ENCODE measurements at regions not wholly inside any gene's neighbourhood (a gene's known extent, or its start where the extent isn't known, plus 50 kb on each side); places are given as distances from the start of the nearest gene placed in this dataset.

GRCh38 chr4:133439830-133440229 lies 290.7 kb downstream of the PCDH10 start:
- in situ Hi-C loops (cut with MboI; ENCODE audit: low sequenced_read_pairs): no loop called here
- dilution Hi-C loops (cut with HindIII; ENCODE audit: low sequenced_read_pairs, unreplicated experiment): no loop called here

More at GRCh38 chr4:133439830-133440229, 290.7 kb downstream of the PCDH10 start:
- Histone ChIP-seq H2BK15ac (ENCODE audit: low read depth, low read length) (no peak overlapping the region), H2AFZ (replicated peaks; ENCODE audit: low read length, poor library complexity) (no peak overlapping the region), H2BK5ac (ENCODE audit: low read depth, low read length, poor library complexity, severe bottlenecking) (no peak overlapping the region), H3K23ac (ENCODE audit: low read depth, low read length) (no peak overlapping the region), H3K9me1 (ENCODE audit: insufficient read depth, low read length) (no peaks in the 10 kb centered on the region), H3K79me1 (ENCODE audit: low read depth in 1 of 2, low read length in 2 of 2) (no peaks in the 10 kb centered on the region), H3K4ac (ENCODE audit: low read depth, low read length) (no peak overlapping the region), H3K36me3 (ENCODE audit: control insufficient read depth, insufficient read depth, low read length) (no peaks in the 10 kb centered on the region), H3K4me3 (ENCODE audit: insufficient read depth, low read depth, low read length) (no peak overlapping the region), H2BK20ac (ENCODE audit: low read depth, low read length) (no peak overlapping the region), H4K5ac (ENCODE audit: low read depth, low read length) (no peak overlapping the region), H2BK120ac (ENCODE audit: low read depth, low read length) (no peak overlapping the region), H3K56ac (ENCODE audit: extremely low read depth, insufficient read depth, low read length) (no peak overlapping the region), H3K27me3 (ENCODE audit: control insufficient read depth, insufficient read depth, low read length) (no peaks in the 10 kb centered on the region), H2AK9ac (replicated peaks; ENCODE audit: low read depth, low read length, poor library complexity) (no peak overlapping the region), H2AK5ac (ENCODE audit: low read depth, low read length) (no peak overlapping the region), H4K91ac (ENCODE audit: insufficient read depth, low read depth, low read length) (no peak overlapping the region), H3K4me1 (ENCODE audit: control insufficient read depth, insufficient read depth, low read length) (no peaks in the 10 kb centered on the region), H3K18ac (ENCODE audit: low read depth, low read length) (no peak overlapping the region), H4K20me1 (ENCODE audit: insufficient read depth, low read length) (no peaks in the 10 kb centered on the region), H3K4me2 (ENCODE audit: low read depth, low read length) (no peak overlapping the region), H3K14ac (replicated peaks; ENCODE audit: low read depth, low read length) (no peak overlapping the region), H3K9me3 (ENCODE audit: control insufficient read depth, insufficient read depth, low read length) (no peaks in the 10 kb centered on the region; the same call in 1 of the 2 replicates), H3K27ac (ENCODE audit: insufficient read depth, low read length) (no peak overlapping the region), H3K9ac (ENCODE audit: low read depth, low read length) (no peak overlapping the region), H4K8ac (ENCODE audit: low read depth in 2 of 2, low read length in 2 of 2) (no peak overlapping the region)
- no peak for ATAC-seq (ENCODE audit: low read depth)
- POLR2A ChIA-PET (ENCODE audit: unreplicated experiment): no interaction called here
- intact Hi-C loops (cut with micrococcal nuclease): loop anchor here (5.0 kb wide), 1 partner anchor 1002 kb away; no protein-coding TSS in a partner anchor
- CTCF ChIA-PET: no interaction called here
- 100% methylated on average over 1 of the region's 2 CpGs; no CpG with 5 or more reads in 1 of the 2 experiments for whole genome bisulfite sequencing, 2 experiments (ENCODE audit: extremely low coverage in 2 of 2, insufficient read length in 1 of 2)
- TF ChIP-seq MXI1 (IDR thresholded peaks at IDR 0.05; ENCODE audit: borderline replicate concordance, low read depth, low read length): no peak
- peak; percentile 84 for TF ChIP-seq MAFK (IDR thresholded peaks at IDR 0.05; ENCODE audit: low read depth, low read length)
- BruUV-seq (replicated peaks): no TSS peak
- DNase-seq: no peak

Data from IMR-90 (cell line).